HAP-1 (cell line): ENCODE measurements at regions not wholly inside any gene's neighbourhood (a gene's known extent, or its start where the extent isn't known, plus 50 kb on each side); places are given as distances from the start of the nearest gene placed in this dataset.

ENCODE experiments used
- DNase-seq, 2 experiments: peaks; one replicate each; pipeline ENCODE4 v3.0.0-alpha.2; 2016 to 2020; ENCODE audit warnings: low spot score in 2 of 2
- H3K27me3 ChIP-seq: fragments of 250-450 bp; sonication (Bioruptor Pico); 2 replicates; pipeline ENCODE4 v1.5.1; 2020; ENCODE audit warnings: low read depth, mild to moderate bottlenecking, moderate library complexity
- H3K36me3 ChIP-seq: fragments of 250-450 bp; sonication (Bioruptor Pico); replicated peaks from 2 replicates; pipeline ENCODE4 v1.5.1; 2020; ENCODE audit warnings: mild to moderate bottlenecking
- H3K4me1 ChIP-seq: fragments of 250-450 bp; sonication (Bioruptor Pico); 2 replicates; pipeline ENCODE4 v1.5.1; 2020; ENCODE audit warnings: mild to moderate bottlenecking
- H3K4me3 ChIP-seq: fragments of 250-450 bp; sonication (Bioruptor Pico); 2 replicates; pipeline ENCODE4 v1.5.1; 2020; ENCODE audit warnings: mild to moderate bottlenecking, moderate library complexity
- H3K9me3 ChIP-seq: fragments of 250-450 bp; sonication (Bioruptor Pico); 2 replicates; pipeline ENCODE4 v1.5.1; 2020; ENCODE audit warnings: mild to moderate bottlenecking, moderate library complexity
- in situ Hi-C: fragments of 300-500 bp; cut with MboI; formaldehyde crosslinking; loops from 3 replicates; pipeline ENCODE4 v1.14.3; 2020; ENCODE audit warnings: low sequenced_read_pairs, inconsistent platforms, mixed read lengths

- Histone ChIP-seq H3K36me3 (no peaks in the 10 kb centered on the region), H3K4me1 (no peaks in the 10 kb centered on the region), H3K4me3 (no peak overlapping the region), H3K9me3 (no peaks in the 10 kb centered on the region), H3K27me3 (no peaks in the 10 kb centered on the region)
- no peak for DNase-seq
- in situ Hi-C loops: no loop called here
These were observed 51.0 kb upstream of the TNC start for GRCh38 chr9:115169003-115169402.

GRCh38 chr9:115170358-115171073 lies 52.6 kb upstream of the TNC start:
- H3K36me3 ChIP-seq: no peaks in the 10 kb centered on the region
- in situ Hi-C loops: no loop called here
- H3K4me1 ChIP-seq: no peaks in the 10 kb centered on the region
- no peaks in the 10 kb centered on the region for H3K9me3 ChIP-seq
- DNase-seq: no peak
- H3K4me3 ChIP-seq: no peak overlapping the region
- no peaks in the 10 kb centered on the region for H3K27me3 ChIP-seq

- Histone ChIP-seq H3K4me1 (no peaks in the 10 kb centered on the region), H3K27me3 (no peaks in the 10 kb centered on the region), H3K4me3 (no peak overlapping the region), H3K36me3 (no peaks in the 10 kb centered on the region), H3K9me3 (no peaks in the 10 kb centered on the region)
- no peak for DNase-seq
- in situ Hi-C loops: no loop called here
These were observed 54.0 kb upstream of the TNC start for GRCh38 chr9:115171921-115172388.

GRCh38 chr9:115182264-115182663 lies 64.3 kb upstream of the TNC start:
- in situ Hi-C loops: no loop called here
- Histone ChIP-seq H3K36me3 (no peaks in the 10 kb centered on the region), H3K9me3 (no peaks in the 10 kb centered on the region), H3K4me1 (no peaks in the 10 kb centered on the region), H3K4me3 (no peak overlapping the region), H3K27me3 (0 out of 2 replicates have a peak, but pooled peaks cover 3% of the 10 kb centered on the region)
- no peak for DNase-seq

- 0 out of 2 replicates have a peak, but pooled peaks cover 3% of the 10 kb centered on the region for H3K27me3 ChIP-seq
- no peaks in the 10 kb centered on the region for H3K9me3 ChIP-seq
- DNase-seq: no peak
- no peaks in the 10 kb centered on the region for H3K4me1 ChIP-seq
- no peak overlapping the region for H3K4me3 ChIP-seq
- no peaks in the 10 kb centered on the region for H3K36me3 ChIP-seq
- in situ Hi-C loops: no loop called here
These were observed 65.5 kb upstream of the TNC start for GRCh38 chr9:115183436-115183835.

GRCh38 chr9:115189686-115190085 lies 71.7 kb upstream of the TNC start:
- Histone ChIP-seq H3K27me3 (no peaks in the 10 kb centered on the region), H3K4me1 (no peaks in the 10 kb centered on the region), H3K36me3 (no peaks in the 10 kb centered on the region), H3K4me3 (no peak overlapping the region), H3K9me3 (no peaks in the 10 kb centered on the region)
- no peak for DNase-seq
- in situ Hi-C loops: no loop called here

GRCh38 chr9:115191667-115192066 lies 73.7 kb upstream of the TNC start:
- H3K27me3 ChIP-seq: no peaks in the 10 kb centered on the region
- DNase-seq: no peak
- no peaks in the 10 kb centered on the region for H3K4me1 ChIP-seq
- H3K9me3 ChIP-seq: no peaks in the 10 kb centered on the region
- no peak overlapping the region for H3K4me3 ChIP-seq
- H3K36me3 ChIP-seq: no peaks in the 10 kb centered on the region
- in situ Hi-C loops: no loop called here

GRCh38 chr9:115192280-115192679 lies 74.3 kb upstream of the TNC start:
- in situ Hi-C loops: no loop called here
- DNase-seq: no peak

GRCh38 chr9:115192835-115193525 lies 75.0 kb upstream of the TNC start:
- Histone ChIP-seq H3K36me3 (no peaks in the 10 kb centered on the region), H3K9me3 (no peaks in the 10 kb centered on the region), H3K27me3 (no peaks in the 10 kb centered on the region), H3K4me3 (no peak overlapping the region), H3K4me1 (no peaks in the 10 kb centered on the region)
- in situ Hi-C loops: no loop called here
- no peak for DNase-seq

More at GRCh38 chr9:115192280-115192679, 74.3 kb upstream of the TNC start:
- no peaks in the 10 kb centered on the region for H3K36me3 ChIP-seq
- H3K4me3 ChIP-seq: no peak overlapping the region
- no peaks in the 10 kb centered on the region for H3K4me1 ChIP-seq
- H3K27me3 ChIP-seq: no peaks in the 10 kb centered on the region
- H3K9me3 ChIP-seq: no peaks in the 10 kb centered on the region

- Histone ChIP-seq H3K4me3 (no peak overlapping the region), H3K36me3 (no peaks in the 10 kb centered on the region), H3K9me3 (no peaks in the 10 kb centered on the region), H3K4me1 (no peaks in the 10 kb centered on the region), H3K27me3 (no peaks in the 10 kb centered on the region)
- in situ Hi-C loops: no loop called here
- no peak for DNase-seq
These were observed 75.8 kb upstream of the TNC start for GRCh38 chr9:115193777-115194176.

GRCh38 chr9:115194216-115194615 lies 76.3 kb upstream of the TNC start:
- no peak overlapping the region for H3K4me3 ChIP-seq
- in situ Hi-C loops: no loop called here
- no peaks in the 10 kb centered on the region for H3K4me1 ChIP-seq
- H3K27me3 ChIP-seq: no peaks in the 10 kb centered on the region
- DNase-seq: no peak
- no peaks in the 10 kb centered on the region for H3K36me3 ChIP-seq
- H3K9me3 ChIP-seq: no peaks in the 10 kb centered on the region

- in situ Hi-C loops: no loop called here
- DNase-seq: no peak
These were observed 78.0 kb upstream of the TNC start for GRCh38 chr9:115195912-115196311.

GRCh38 chr9:115196919-115197318 lies 79.0 kb upstream of the TNC start:
- no peaks in the 10 kb centered on the region for H3K9me3 ChIP-seq
- in situ Hi-C loops: no loop called here

More at GRCh38 chr9:115195912-115196311, 78.0 kb upstream of the TNC start:
- Histone ChIP-seq H3K27me3 (no peaks in the 10 kb centered on the region), H3K9me3 (no peaks in the 10 kb centered on the region), H3K36me3 (no peaks in the 10 kb centered on the region), H3K4me1 (no peaks in the 10 kb centered on the region), H3K4me3 (no peak overlapping the region)

GRCh38 chr9:115198001-115198400 lies 80.0 kb upstream of the TNC start:
- Histone ChIP-seq H3K36me3 (no peaks in the 10 kb centered on the region), H3K9me3 (no peaks in the 10 kb centered on the region), H3K4me1 (no peaks in the 10 kb centered on the region), H3K4me3 (no peak overlapping the region), H3K27me3 (no peaks in the 10 kb centered on the region)
- no peak for DNase-seq
- in situ Hi-C loops: no loop called here

More at GRCh38 chr9:115196919-115197318, 79.0 kb upstream of the TNC start:
- DNase-seq: no peak
- H3K27me3 ChIP-seq: no peaks in the 10 kb centered on the region
- H3K4me1 ChIP-seq: no peaks in the 10 kb centered on the region
- H3K4me3 ChIP-seq: no peak overlapping the region
- H3K36me3 ChIP-seq: no peaks in the 10 kb centered on the region
